DMS53 treated with DMSO at 0.1 percent for 48 hours (cell line): ENCODE measurements at regions not wholly inside any gene's neighbourhood (a gene's known extent, or its start where the extent isn't known, plus 50 kb on each side); places are given as distances from the start of the nearest gene placed in this dataset.
"Not testable (repeated sequence)": the region's sequence is repeated elsewhere in the genome, so short reads cannot be mapped to it uniquely, and the experiment has no call there.

Experiments used
- DNase-seq: peaks from one replicate; lab custom pipeline; 2025; ENCODE audit not compliant: unreplicated experiment; lab: John Stamatoyannopoulos, UW

- DNase-seq = no peak
Measured at GRCh38 chr2:132272713-132273112, 111.0 kb upstream of the ANKRD30BL start.

GRCh38 chr2:132273585-132273984, 111.8 kb upstream of the ANKRD30BL start:
- not testable (repeated sequence) for DNase-seq

GRCh38 chr2:132274000-132274399, 112.2 kb upstream of the ANKRD30BL start:
- no peak for DNase-seq

- no peak for DNase-seq
Measured at GRCh38 chr2:132275396-132275795, 113.6 kb upstream of the ANKRD30BL start.

- DNase-seq = no peak
Measured at GRCh38 chr2:132276571-132276981, 114.8 kb upstream of the ANKRD30BL start.

GRCh38 chr2:132278267-132278666, 116.5 kb upstream of the ANKRD30BL start:
- DNase-seq = no peak

GRCh38 chr2:132279344-132279743, 117.6 kb upstream of the ANKRD30BL start:
- DNase-seq = no peak

- DNase-seq = no peak
Measured at GRCh38 chr2:132279930-132280615, 118.3 kb upstream of the ANKRD30BL start.

GRCh38 chr2:132280912-132281311, 119.2 kb upstream of the ANKRD30BL start:
- DNase-seq = no peak

GRCh38 chr2:132282104-132282503, 120.4 kb upstream of the ANKRD30BL start:
- not testable (repeated sequence) for DNase-seq

- no peak for DNase-seq
Measured at GRCh38 chr2:132282911-132283310, 121.2 kb upstream of the ANKRD30BL start.

- DNase-seq = not testable (repeated sequence)
Measured at GRCh38 chr2:132286289-132286911, 124.6 kb upstream of the ANKRD30BL start.

- DNase-seq = not testable (repeated sequence)
Measured at GRCh38 chr2:132287910-132288309, 126.2 kb upstream of the ANKRD30BL start.

GRCh38 chr2:132289138-132289537, 127.4 kb upstream of the ANKRD30BL start:
- DNase-seq = not testable (repeated sequence)

GRCh38 chr2:132289812-132290211, 126.8 kb upstream of the GPR39 start:
- DNase-seq = not testable (repeated sequence)

GRCh38 chr2:132300592-132301378, 115.8 kb upstream of the GPR39 start:
- DNase-seq = not testable (repeated sequence)

GRCh38 chr2:132304661-132305380, 111.8 kb upstream of the GPR39 start:
- peak; percentile 10 for DNase-seq

- not testable (repeated sequence) for DNase-seq
Measured at GRCh38 chr2:132307613-132308198, 108.9 kb upstream of the GPR39 start.

GRCh38 chr2:132309203-132309602, 107.4 kb upstream of the GPR39 start:
- DNase-seq = not testable (repeated sequence)

- DNase-seq = not testable (repeated sequence)
Measured at GRCh38 chr2:132315546-132315945, 101.1 kb upstream of the GPR39 start.
